Transverse colon (tissue), 4 donors: ENCODE measurements at regions not wholly inside any gene's neighbourhood (a gene's known extent, or its start where the extent isn't known, plus 50 kb on each side); places are given as distances from the start of the nearest gene placed in this dataset.

Source experiments
- EP300 ChIP-seq: sonication (generic); formaldehyde crosslinking; IDR thresholded peaks from one replicate; pipeline ENCODE4 v1.6.1; 2017; ENCODE audit warnings: antibody characterized with exemption, low read depth
- POLR2AphosphoS5 ChIP-seq, 3 donors: sonication (generic); formaldehyde crosslinking; IDR thresholded peaks; one replicate each; pipeline ENCODE4 v1.6.1; 2016; ENCODE audit warnings: antibody characterized with exemption in 3 of 3
- TF ChIP-seq, protein P1 (sequence below), 5 experiments: fragments of 200-600 bp in 3 of 5; fragments of 450-650 bp in 2 of 5; sonication (generic) in 3 of 5; IDR thresholded peaks; 1 replicate in 2 of 5; 2 replicates in 3 of 5; pipeline ENCODE4 v1.5.1; 2016 to 2017; ENCODE audit warnings: antibody characterized with exemption in 5 of 5, inconsistent platforms in 3 of 5, mild to moderate bottlenecking in 2 of 5, moderate library complexity in 1 of 5

DNA sequence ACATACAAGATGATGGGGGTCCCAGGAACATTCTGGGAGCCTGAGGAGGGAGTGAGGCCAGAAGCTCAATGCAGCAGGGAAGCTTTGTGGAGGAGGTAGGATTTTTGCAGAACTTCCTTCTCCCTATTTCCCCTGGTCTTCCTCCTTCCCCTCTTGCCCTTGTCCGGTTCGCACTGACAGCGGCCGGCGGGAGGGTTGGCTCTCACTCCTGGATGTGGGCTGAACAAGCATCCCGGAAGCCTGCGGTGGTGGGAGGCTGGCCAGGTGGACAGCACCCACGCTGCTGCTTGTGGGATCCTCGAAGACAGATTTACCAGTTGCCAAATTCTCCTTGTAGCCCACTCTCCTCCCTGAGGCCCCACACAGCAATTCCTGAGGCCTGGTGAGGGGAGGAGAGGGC is 112.2 kb downstream of the KCNA5 start:
- TF ChIP-seq, protein P1, sequence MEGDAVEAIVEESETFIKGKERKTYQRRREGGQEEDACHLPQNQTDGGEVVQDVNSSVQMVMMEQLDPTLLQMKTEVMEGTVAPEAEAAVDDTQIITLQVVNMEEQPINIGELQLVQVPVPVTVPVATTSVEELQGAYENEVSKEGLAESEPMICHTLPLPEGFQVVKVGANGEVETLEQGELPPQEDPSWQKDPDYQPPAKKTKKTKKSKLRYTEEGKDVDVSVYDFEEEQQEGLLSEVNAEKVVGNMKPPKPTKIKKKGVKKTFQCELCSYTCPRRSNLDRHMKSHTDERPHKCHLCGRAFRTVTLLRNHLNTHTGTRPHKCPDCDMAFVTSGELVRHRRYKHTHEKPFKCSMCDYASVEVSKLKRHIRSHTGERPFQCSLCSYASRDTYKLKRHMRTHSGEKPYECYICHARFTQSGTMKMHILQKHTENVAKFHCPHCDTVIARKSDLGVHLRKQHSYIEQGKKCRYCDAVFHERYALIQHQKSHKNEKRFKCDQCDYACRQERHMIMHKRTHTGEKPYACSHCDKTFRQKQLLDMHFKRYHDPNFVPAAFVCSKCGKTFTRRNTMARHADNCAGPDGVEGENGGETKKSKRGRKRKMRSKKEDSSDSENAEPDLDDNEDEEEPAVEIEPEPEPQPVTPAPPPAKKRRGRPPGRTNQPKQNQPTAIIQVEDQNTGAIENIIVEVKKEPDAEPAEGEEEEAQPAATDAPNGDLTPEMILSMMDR (IDR thresholded peaks at IDR 0.05), result no peak
- no peak for TF ChIP-seq POLR2AphosphoS5 (IDR thresholded peaks at IDR 0.05)
- TF ChIP-seq EP300, result no peak
